ENCODE measurements at regions not wholly inside any gene's neighbourhood (a gene's known extent, or its start where the extent isn't known, plus 50 kb on each side); places are given as distances from the start of the nearest gene placed in this dataset.
"Not testable (repeated sequence)": the region's sequence is repeated elsewhere in the genome, so short reads cannot be mapped to it uniquely, and the experiment has no call there.

GRCh38 chr3:25153136-25153535, 274.9 kb upstream of the RARB start:
- no peak for DNase-seq (ENCODE audit: low read depth)

GRCh38 chr3:25153561-25153960, 274.5 kb upstream of the RARB start:
- DNase-seq (ENCODE audit: low read depth): no peak

- DNase-seq (ENCODE audit: low read depth): no peak
These were observed 272.2 kb upstream of the RARB start for GRCh38 chr3:25155652-25156471.

GRCh38 chr3:25156626-25157025, 271.4 kb upstream of the RARB start:
- DNase-seq (ENCODE audit: low read depth): peak; percentile 64

- no peak for DNase-seq (ENCODE audit: low read depth)
These were observed 262.8 kb upstream of the RARB start for GRCh38 chr3:25165306-25165705.

GRCh38 chr3:25166016-25166415, 262.0 kb upstream of the RARB start:
- no peak for DNase-seq (ENCODE audit: low read depth)

- DNase-seq (ENCODE audit: low read depth): no peak
These were observed 258.9 kb upstream of the RARB start for GRCh38 chr3:25169151-25169550.

- DNase-seq (ENCODE audit: low read depth): no peak
These were observed 258.0 kb upstream of the RARB start for GRCh38 chr3:25170021-25170420.

GRCh38 chr3:25171118-25171807, 256.8 kb upstream of the RARB start:
- no peak for DNase-seq (ENCODE audit: low read depth)

- DNase-seq (ENCODE audit: low read depth): no peak
These were observed 256.2 kb upstream of the RARB start for GRCh38 chr3:25171897-25172296.

- no peak for DNase-seq (ENCODE audit: low read depth)
These were observed 254.5 kb upstream of the RARB start for GRCh38 chr3:25173606-25174005.

- no peak for DNase-seq (ENCODE audit: low read depth)
These were observed 253.8 kb upstream of the RARB start for GRCh38 chr3:25174251-25174650.

GRCh38 chr3:25177041-25177440, 251.0 kb upstream of the RARB start:
- no peak for DNase-seq (ENCODE audit: low read depth)

- no peak for DNase-seq (ENCODE audit: low read depth)
These were observed 249.4 kb upstream of the RARB start for GRCh38 chr3:25178672-25179071.

GRCh38 chr3:25181096-25181495, 247.0 kb upstream of the RARB start:
- DNase-seq (ENCODE audit: low read depth): no peak

GRCh38 chr3:25182794-25183193, 245.3 kb upstream of the RARB start:
- DNase-seq (ENCODE audit: low read depth): no peak

GRCh38 chr3:25184641-25185250, 243.3 kb upstream of the RARB start:
- DNase-seq (ENCODE audit: low read depth): no peak

- DNase-seq (ENCODE audit: low read depth): no peak
These were observed 236.4 kb upstream of the RARB start for GRCh38 chr3:25191673-25192072.

GRCh38 chr3:25199567-25199966, 228.5 kb upstream of the RARB start:
- not testable (repeated sequence) for DNase-seq (ENCODE audit: low read depth)

- DNase-seq (ENCODE audit: low read depth): no peak
These were observed 215.3 kb upstream of the RARB start for GRCh38 chr3:25212736-25213135.

GRCh38 chr3:25214034-25214433, 214.0 kb upstream of the RARB start:
- no peak for DNase-seq (ENCODE audit: low read depth)

- DNase-seq (ENCODE audit: low read depth): no peak
These were observed 209.7 kb upstream of the RARB start for GRCh38 chr3:25218362-25218761.

GRCh38 chr3:25226747-25227146, 201.3 kb upstream of the RARB start:
- DNase-seq (ENCODE audit: low read depth): no peak

Data from GM04504 (cell line).